CD4-positive, alpha-beta T cell treated with Interferon gamma for 1 hour (primary cell): ENCODE measurements at regions not wholly inside any gene's neighbourhood (a gene's known extent, or its start where the extent isn't known, plus 50 kb on each side); places are given as distances from the start of the nearest gene placed in this dataset.
"Not testable (repeated sequence)": the region's sequence is repeated elsewhere in the genome, so short reads cannot be mapped to it uniquely, and the experiment has no call there.

Source experiments
- DNase-seq: peaks from one replicate; pipeline ENCODE4 v3.0.0-alpha.2; 2020

DNA sequence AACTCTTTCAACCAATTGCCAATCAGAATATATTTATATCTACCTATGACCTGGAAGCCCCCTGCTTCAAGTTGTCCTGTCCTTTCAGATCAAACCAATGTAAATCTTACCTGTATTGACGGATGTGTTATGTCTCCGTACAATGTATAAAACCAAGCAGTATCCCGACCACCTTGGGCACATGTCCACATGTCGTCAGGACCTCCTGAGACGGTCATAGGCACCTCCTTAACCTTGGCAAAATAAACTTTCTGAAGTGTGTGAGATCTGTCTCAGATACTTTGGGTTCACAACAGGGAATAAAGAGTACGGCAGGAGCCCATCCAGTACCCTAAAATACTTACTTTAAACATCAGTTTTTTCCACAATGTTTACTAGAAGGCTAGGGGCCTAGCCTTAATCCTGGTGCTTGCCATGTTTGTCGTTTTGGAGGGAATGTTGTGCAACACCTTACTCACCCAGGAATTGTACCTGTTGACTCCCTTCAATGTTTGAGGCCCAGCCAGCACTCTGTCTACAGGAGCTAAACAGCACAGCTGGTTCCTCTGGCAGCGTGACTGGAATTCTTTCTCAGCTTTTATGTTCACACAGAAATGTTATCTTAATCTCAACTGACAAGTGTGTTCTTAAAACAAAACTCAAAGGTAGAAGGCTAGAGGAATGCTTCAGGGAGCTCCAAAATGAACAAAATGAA, 90.8 kb upstream of the USP25 start:
- no peak for DNase-seq

DNA sequence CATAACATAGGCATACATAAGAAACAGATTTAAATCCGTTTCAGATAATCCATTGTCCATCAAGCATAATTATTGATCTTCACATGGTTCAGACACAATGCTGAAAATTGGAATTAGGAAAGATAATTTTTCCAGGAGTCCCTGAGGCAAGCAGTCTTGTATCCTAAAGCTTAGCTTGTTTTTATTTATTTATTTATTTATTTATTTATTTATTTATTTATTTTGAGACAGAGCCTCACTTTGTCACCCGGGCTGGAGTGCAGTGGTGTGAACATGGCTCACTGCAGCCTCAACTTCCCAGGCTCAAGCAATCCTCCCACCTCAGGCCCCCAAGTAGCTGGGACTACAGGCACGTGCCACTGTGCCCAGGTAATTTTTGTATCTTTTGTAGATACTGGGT, 89.7 kb upstream of the USP25 start:
- not testable (repeated sequence) for DNase-seq

DNA sequence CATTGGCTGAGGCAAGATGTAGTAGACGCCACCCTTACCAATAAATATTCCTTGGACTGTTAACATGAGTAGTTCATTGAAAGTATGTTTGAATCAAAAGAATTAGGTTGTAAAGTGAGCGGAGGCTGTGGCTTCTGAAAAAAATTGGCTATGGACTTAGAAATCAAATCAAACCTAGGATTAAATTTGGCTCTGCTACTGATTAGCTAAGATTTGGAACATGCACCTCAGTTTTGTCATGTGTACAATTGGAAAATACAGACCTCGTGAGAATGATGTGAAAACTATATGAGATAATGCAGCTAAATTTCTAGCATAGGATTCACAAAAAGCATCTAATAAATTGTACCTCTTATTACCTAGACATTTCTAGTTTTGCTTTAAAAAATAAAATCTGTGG, 85.3 kb upstream of the USP25 start:
- DNase-seq = no peak

DNA sequence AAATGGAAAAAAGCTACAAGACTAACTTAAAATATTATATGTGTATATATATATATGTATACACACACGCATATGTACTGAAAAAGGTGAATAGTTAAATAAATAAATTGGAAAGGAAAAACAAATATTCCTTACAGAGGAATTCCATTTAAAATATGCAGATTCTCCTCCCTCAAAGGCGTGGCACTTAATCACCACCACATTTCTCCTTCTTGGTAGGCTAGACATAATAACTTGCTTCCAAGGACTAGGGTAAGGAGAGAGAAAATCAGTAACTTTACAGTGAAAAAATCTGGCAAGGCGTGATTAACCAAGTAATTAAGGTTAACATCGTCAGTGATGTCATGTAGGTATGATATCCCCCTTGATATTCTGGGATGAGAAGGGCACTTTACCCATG, 84.0 kb upstream of the USP25 start:
- DNase-seq = no peak

DNA sequence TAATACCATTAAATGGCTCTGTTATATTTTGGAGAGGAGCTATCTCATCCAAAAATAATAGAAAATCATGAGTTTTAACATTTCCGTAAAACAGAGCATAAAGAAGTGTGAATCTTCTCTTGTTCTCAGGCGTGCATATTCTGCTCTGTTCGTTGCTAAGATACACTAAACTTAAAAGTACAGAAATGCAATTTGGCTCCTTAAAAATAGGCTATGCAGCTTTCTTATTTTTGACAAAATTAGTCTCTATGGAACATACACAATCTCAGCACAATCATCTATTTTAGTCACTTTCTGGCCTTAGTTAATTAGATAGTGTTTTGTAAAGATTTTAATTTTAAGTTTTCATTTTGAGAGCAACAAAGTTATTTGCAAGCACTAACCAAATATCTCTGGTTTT, 79.0 kb upstream of the USP25 start:
- no peak for DNase-seq

DNA sequence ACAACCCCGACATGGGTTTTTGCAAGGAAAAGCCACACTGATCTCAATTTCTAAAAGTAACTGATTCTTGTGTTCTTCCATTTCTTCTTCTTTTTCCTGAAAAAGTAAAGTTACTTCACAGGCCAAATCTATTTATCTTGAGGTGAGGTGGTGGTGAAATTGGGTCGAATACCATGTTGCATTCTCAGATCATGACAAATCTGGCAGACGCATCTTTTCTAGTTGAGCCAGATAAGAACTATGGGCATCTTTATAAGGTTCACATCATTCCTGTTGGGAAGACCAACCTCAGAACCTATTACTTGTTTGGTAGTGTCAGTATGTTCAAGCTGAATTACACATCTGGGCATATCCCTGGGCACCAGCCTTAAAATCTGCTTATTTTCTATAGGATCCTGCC, 78.6 kb upstream of the USP25 start:
- no peak for DNase-seq

DNA sequence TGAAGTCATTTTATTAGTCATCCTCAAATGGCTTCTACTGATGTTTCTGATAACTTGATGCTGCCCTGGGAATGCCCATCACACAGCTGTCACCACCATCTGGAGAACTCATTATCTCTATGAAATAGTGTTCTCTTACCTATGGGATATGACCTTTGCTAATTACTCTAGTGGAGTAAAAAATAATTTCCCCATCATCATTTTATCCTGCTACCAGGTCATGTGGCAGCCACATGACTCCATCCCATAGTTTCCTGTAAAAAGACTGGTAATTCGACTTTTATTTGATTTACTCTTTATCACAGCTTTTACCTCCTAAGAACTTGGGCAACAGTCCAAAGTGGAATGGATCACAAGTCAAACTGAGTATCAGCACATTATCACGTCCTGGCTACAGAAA, 76.1 kb upstream of the USP25 start:
- no peak for DNase-seq

DNA sequence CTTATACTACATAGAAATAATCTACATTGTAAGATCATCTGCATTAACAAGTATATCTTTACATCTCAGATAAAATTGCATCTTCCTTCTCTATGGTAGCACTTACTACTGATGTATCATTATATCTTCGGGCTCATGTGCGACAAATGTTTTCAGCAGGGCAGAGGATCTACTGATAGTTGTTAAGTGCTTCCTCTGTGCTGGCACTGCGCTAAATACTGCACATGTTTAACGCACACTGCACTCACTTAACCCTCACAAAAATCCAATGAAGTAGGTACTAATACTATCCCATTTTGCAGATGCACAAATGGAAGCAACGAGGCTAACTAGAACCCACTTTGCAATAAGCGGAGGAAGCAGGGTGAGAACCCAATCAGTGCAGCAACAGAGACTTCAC, 75.6 kb upstream of the USP25 start:
- DNase-seq = no peak

DNA sequence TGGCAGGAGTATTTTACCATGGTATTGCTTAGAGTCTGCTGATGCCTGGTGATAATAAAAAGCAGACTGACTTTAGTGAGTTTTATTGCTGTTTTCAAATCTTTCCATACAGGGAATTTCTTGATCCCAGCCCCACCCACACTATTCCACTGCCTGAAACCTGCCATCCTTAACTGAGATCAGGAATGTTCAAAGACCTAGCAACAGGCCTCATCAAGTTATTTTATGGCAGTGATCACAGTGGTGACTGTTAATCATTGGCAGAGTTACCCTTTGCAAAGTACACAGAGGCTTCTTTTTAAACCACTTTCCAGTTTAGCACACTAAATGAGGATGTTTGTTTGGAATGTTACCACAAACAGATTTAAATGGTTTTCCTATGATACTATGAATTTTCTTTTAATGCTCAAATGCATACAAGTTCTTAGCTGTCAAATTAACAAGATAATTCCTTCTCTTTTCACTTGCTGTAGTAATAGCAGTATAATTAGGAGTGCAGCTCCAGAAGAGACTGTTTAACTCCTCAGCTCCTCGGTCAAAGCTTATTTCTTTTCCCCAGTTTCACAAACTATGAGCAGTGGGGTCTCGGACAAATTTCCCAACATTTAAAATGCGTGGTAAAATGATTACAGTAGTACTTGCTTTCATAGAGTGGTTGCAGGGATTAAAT, 69.9 kb upstream of the USP25 start:
- DNase-seq = no peak

DNA sequence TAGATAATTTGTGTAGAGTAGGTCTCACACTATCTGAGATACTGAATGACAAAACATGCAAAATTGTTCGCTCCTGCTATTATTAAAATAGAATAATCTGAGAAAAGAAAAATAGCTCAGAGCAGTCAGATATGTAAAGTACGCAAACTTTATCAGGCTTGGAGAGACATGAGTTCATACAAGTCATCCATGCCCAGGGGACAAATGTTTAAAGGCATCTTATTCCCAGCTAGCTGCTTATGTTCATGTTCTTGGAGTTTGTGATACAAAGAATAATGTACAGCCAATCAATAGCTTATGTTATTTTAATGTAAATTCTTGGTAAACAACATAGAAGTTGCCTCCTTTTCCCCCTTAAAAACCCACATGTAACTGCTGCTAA, 69.4 kb upstream of the USP25 start:
- DNase-seq = no peak

DNA sequence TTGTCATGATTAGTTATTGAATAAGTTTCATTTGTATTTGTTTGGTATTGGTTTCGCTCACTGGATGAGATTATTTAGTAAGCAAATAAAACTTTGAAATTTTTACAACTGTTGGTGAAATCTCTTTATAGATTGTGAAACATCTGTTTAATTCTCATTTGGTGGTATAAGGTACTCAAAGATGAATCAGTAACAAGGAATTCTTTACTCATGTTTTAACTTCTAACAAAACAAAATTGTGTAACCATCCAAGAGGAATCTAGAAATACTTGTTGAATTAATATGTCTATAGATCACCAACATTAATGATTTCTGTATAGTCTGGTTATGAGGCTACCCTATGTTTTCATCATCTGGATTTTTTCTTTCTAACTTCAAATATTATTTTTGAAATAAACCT, 62.8 kb upstream of the USP25 start:
- no peak for DNase-seq

DNA sequence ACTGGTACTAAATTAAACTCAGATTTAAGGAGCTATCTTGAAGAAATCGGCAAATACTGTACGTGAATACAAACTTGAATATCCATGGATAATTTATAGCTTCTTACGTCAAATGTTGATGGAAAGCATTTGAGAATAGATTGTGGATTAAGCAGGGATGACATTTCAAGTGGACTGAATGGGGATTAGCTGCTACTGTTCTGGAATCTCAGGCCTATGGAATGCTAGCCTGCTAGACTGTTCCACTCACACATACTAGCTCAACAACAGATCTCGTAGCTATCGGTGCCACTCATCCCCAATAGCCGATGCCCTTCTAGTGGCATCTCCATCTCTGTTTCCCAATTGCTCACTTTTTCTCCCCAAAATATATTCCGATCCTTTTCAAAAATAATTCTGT, 62.0 kb upstream of the USP25 start:
- DNase-seq = no peak

DNA sequence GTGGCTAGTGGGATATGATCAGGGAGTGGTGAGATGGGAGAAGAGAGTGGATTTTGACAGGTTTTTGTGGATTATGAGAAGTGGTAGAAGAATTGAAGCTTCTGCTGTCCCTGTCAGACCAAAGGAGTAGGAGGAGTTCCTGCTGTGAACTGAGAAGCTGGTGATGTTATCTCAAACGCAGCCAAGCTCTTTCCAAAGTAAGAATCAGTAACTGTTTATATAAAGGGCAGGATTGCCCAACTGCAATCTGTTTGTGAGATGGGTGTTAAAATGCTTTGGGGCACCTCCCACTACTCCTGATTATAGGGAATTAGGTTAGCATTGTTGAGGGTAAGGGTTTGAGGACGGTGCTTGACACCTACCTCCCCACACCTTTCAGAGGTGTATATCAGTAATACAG, 60.5 kb upstream of the USP25 start:
- no peak for DNase-seq

DNA sequence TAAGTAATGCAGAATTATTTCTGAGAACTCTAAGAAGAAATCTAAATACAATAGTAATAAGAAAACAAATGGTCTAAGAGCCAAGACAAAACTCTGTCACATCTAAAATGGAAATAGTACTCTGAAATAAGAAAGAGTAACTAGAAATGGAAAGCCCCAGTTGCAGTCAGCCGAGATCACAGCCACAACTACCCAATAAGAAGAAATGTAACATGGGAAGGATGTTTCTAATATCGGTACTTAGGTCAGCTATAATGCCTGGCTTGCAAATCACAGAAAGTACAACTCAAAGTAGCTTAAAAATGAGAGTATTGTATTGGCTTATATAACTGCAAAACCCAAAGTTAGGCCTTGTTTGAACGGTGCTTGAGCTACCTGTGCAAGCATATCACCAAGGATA, 58.6 kb upstream of the USP25 start:
- no peak for DNase-seq

DNA sequence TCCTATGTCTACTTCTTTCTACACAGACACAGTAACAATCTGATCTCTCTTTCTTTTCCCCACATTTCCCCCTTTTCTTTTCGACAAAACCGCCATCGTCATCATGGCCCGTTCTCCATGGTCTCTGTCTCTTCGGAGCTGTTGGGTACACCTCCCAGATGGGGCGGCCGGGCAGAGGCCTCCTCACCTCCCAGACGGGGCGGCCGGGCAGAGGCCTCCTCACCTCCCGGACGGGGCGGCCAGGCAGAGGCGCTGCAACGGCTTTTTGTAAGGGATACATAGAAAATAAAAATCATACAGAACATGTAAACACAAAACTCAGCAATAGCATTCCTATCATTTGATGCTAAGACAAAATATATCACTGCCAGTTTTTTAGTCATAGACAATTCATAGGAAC, 57.2 kb upstream of the USP25 start:
- not testable (repeated sequence) for DNase-seq

DNA sequence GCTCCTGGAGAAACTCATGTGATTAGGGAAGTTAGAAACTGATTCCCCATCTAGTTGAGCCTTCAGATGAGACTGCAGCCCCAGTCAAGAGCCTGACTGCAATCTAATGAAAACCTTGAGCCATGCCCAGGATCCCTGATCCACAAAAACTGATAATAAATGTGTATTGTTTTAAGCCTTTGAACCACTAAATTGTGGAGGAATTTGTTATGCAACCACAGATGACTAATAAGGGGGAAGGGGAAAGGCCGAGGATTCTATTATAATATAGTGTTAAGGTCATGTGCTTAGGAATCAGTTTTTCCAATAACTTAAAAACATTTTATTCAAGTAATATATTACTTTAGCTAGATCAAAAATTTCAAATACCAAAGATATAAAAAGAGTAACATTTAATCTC, 52.8 kb upstream of the USP25 start:
- no peak for DNase-seq

DNA sequence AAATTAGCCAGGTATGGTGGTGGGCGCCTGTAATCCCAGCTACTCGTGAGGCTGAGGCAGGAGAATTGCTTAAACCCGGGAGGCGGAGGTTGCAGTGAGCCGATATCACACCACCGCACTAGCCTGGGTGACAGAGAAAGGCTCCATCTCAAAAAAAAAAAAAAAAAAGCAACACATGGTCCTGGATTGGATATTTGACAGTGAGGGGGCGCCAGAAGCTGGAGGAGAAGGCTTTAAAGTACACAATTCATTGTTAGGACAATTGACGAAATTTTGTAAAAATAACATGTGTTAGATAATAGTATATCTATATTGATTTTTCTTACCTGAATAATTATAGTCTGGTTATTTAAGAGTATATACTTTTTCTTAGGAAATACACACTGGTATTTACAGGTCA, 50.2 kb upstream of the USP25 start:
- DNase-seq = no peak
